Gastroesophageal sphincter (tissue), 3 donors: ENCODE measurements at regions not wholly inside any gene's neighbourhood (a gene's known extent, or its start where the extent isn't known, plus 50 kb on each side); places are given as distances from the start of the nearest gene placed in this dataset.

Source experiments
- EP300 ChIP-seq: sonication (generic); formaldehyde crosslinking; IDR thresholded peaks from one replicate; pipeline ENCODE4 v1.6.1; 2017; ENCODE audit warnings: antibody characterized with exemption, mild to moderate bottlenecking
- POLR2AphosphoS5 ChIP-seq: sonication (generic); formaldehyde crosslinking; IDR thresholded peaks from one replicate; pipeline ENCODE4 v1.6.1; 2017; ENCODE audit warnings: antibody characterized with exemption
- TF ChIP-seq, protein P1 (sequence below), 4 experiments: fragments of 200-600 bp in 2 of 4; fragments of 450-650 bp in 2 of 4; sonication (generic) in 1 of 4; IDR thresholded peaks; one replicate each; pipeline ENCODE4 v1.5.1; 2017 to 2019; ENCODE audit warnings: antibody characterized with exemption in 4 of 4, mild to moderate bottlenecking in 2 of 4, moderate library complexity in 2 of 4

DNA sequence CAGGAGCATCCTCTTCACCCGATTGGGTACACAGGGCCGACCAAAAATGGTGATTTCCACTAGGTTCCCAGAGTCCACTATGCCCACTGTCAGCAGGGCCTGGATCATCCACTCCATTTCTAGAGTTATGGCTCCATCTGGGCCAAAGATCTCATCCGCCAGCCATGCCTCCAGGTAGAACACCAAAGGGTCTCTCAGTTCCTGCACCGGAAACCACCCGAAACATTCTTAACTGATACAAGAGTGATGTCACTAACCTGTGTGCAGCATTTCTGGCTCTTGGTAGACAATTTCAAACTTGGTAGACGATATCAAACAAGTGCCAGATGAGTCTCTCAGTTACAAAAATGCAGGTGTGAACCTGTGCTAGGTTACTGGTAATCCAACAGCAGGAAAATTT lies 306.1 kb downstream of the BCOR start:
- TF ChIP-seq, protein P1, sequence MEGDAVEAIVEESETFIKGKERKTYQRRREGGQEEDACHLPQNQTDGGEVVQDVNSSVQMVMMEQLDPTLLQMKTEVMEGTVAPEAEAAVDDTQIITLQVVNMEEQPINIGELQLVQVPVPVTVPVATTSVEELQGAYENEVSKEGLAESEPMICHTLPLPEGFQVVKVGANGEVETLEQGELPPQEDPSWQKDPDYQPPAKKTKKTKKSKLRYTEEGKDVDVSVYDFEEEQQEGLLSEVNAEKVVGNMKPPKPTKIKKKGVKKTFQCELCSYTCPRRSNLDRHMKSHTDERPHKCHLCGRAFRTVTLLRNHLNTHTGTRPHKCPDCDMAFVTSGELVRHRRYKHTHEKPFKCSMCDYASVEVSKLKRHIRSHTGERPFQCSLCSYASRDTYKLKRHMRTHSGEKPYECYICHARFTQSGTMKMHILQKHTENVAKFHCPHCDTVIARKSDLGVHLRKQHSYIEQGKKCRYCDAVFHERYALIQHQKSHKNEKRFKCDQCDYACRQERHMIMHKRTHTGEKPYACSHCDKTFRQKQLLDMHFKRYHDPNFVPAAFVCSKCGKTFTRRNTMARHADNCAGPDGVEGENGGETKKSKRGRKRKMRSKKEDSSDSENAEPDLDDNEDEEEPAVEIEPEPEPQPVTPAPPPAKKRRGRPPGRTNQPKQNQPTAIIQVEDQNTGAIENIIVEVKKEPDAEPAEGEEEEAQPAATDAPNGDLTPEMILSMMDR (IDR thresholded peaks at IDR 0.05), result no peak
- TF ChIP-seq POLR2AphosphoS5 (no peak), EP300 (no peak)
